ENCODE measurements at regions not wholly inside any gene's neighbourhood (a gene's known extent, or its start where the extent isn't known, plus 50 kb on each side); places are given as distances from the start of the nearest gene placed in this dataset.

DNA sequence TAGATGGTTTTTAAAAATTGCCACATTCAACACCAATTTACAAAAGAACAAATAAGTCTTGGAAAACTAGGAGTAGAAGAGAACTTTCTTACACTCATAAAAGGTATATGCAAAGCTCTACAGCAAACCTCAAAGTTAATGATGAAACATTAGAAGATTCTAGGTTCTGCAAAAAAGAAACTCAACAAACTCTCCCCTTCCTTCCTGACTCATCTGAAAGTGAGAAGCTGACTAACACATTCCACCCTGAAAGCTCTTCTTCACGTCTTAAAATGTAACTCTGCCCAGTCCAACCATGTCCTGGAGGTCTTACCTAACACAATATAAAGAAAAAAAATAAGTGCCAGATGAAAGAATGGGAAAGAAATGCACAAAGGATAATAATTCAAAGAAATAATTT lies 218.9 kb upstream of the ISX start:
- TF ChIP-seq POLR2A (IDR thresholded peaks at IDR 0.05): no peak
- TF ChIP-seq, protein P1, sequence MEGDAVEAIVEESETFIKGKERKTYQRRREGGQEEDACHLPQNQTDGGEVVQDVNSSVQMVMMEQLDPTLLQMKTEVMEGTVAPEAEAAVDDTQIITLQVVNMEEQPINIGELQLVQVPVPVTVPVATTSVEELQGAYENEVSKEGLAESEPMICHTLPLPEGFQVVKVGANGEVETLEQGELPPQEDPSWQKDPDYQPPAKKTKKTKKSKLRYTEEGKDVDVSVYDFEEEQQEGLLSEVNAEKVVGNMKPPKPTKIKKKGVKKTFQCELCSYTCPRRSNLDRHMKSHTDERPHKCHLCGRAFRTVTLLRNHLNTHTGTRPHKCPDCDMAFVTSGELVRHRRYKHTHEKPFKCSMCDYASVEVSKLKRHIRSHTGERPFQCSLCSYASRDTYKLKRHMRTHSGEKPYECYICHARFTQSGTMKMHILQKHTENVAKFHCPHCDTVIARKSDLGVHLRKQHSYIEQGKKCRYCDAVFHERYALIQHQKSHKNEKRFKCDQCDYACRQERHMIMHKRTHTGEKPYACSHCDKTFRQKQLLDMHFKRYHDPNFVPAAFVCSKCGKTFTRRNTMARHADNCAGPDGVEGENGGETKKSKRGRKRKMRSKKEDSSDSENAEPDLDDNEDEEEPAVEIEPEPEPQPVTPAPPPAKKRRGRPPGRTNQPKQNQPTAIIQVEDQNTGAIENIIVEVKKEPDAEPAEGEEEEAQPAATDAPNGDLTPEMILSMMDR (IDR thresholded peaks at IDR 0.05): no peak

Measured in body of pancreas (tissue), 4 donors.